ENCODE measurements at regions not wholly inside any gene's neighbourhood (a gene's known extent, or its start where the extent isn't known, plus 50 kb on each side); places are given as distances from the start of the nearest gene placed in this dataset.

DNA sequence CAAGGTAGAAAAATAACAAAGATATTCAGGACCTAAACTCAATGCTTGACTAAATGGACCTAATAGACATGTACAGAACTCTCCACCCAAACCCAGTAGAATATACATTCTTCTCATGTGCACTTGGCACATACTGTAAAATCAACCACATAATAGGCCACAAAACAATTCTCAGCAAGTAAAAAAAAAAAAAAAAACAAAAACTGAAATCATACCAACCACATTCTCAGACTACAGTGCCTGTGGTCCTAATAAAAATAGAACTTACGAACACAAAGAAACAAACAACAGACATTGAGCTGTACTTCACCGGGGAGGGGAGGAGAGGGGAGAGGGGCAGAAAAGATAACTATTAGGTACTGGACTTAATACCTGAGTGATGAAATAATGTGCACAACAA lies 114.1 kb upstream of the CD180 start:
- TF ChIP-seq CTCF (IDR thresholded peaks at IDR 0.05; ENCODE audit: unreplicated experiment): no peak
- Mint-ChIP-seq H3K27ac (ENCODE audit: unreplicated experiment) (no peak overlapping the region), H3K36me3 (ENCODE audit: insufficient read depth, unreplicated experiment) (no peaks in the 10 kb centered on the region), H3K4me3 (ENCODE audit: low read depth, unreplicated experiment) (no peak overlapping the region), H3K9me3 (ENCODE audit: low read depth, unreplicated experiment) (no peaks in the 10 kb centered on the region), H3K27me3 (ENCODE audit: unreplicated experiment) (no peaks in the 10 kb centered on the region), H3K4me1 (ENCODE audit: low read depth, unreplicated experiment) (peaks cover 19% of the 10 kb centered on the region)
- intact Hi-C loops (cut with micrococcal nuclease; ENCODE audit: unreplicated experiment): no loop called here
- CTCF ChIA-PET: interaction anchor here (0.7 kb wide), 1 partner anchor 41 kb away, joined by 4 read pairs; no protein-coding TSS in a partner anchor
- BruUV-seq (replicated peaks): no TSS peak
- DNase-seq: no peak

GRCh38 chr5:67310169-67310568 lies 113.6 kb upstream of the CD180 start:
- DNase-seq: no peak
- CTCF ChIA-PET: interaction anchor here (0.6 kb wide), 1 partner anchor 732 kb away, joined by 4 read pairs; no protein-coding TSS in a partner anchor
- H3K27me3 Mint-ChIP-seq (ENCODE audit: unreplicated experiment): no peaks in the 10 kb centered on the region

GRCh38 chr5:67308988-67309688 lies 112.5 kb upstream of the CD180 start:
- no peak for TF ChIP-seq CTCF (IDR thresholded peaks at IDR 0.05; ENCODE audit: unreplicated experiment)
- intact Hi-C loops (cut with micrococcal nuclease; ENCODE audit: unreplicated experiment): no loop called here
- no TSS peak for BruUV-seq (replicated peaks)
- H3K4me3 Mint-ChIP-seq (ENCODE audit: low read depth, unreplicated experiment): no peak overlapping the region
- no peak for DNase-seq
- H3K27ac Mint-ChIP-seq (ENCODE audit: unreplicated experiment): no peak overlapping the region
- no peaks in the 10 kb centered on the region for H3K27me3 Mint-ChIP-seq (ENCODE audit: unreplicated experiment)
- CTCF ChIA-PET: no interaction called here
- H3K4me1 Mint-ChIP-seq (ENCODE audit: low read depth, unreplicated experiment): peaks cover 18% of the 10 kb centered on the region
- H3K9me3 Mint-ChIP-seq (ENCODE audit: low read depth, unreplicated experiment): no peaks in the 10 kb centered on the region
- H3K36me3 Mint-ChIP-seq (ENCODE audit: insufficient read depth, unreplicated experiment): no peaks in the 10 kb centered on the region

More at GRCh38 chr5:67310169-67310568, 113.6 kb upstream of the CD180 start:
- no TSS peak for BruUV-seq (replicated peaks)
- H3K4me1 Mint-ChIP-seq (ENCODE audit: low read depth, unreplicated experiment): peaks cover 19% of the 10 kb centered on the region
- no peak for TF ChIP-seq CTCF (IDR thresholded peaks at IDR 0.05; ENCODE audit: unreplicated experiment)
- H3K9me3 Mint-ChIP-seq (ENCODE audit: low read depth, unreplicated experiment): no peaks in the 10 kb centered on the region
- H3K27ac Mint-ChIP-seq (ENCODE audit: unreplicated experiment): no peak overlapping the region
- H3K4me3 Mint-ChIP-seq (ENCODE audit: low read depth, unreplicated experiment): no peak overlapping the region
- no peaks in the 10 kb centered on the region for H3K36me3 Mint-ChIP-seq (ENCODE audit: insufficient read depth, unreplicated experiment)
- intact Hi-C loops (cut with micrococcal nuclease; ENCODE audit: unreplicated experiment): no loop called here

- no peak for DNase-seq
- peaks cover 18% of the 10 kb centered on the region for H3K4me1 Mint-ChIP-seq (ENCODE audit: low read depth, unreplicated experiment)
- intact Hi-C loops (cut with micrococcal nuclease; ENCODE audit: unreplicated experiment): no loop called here
- no peak overlapping the region for H3K27ac Mint-ChIP-seq (ENCODE audit: unreplicated experiment)
- no peaks in the 10 kb centered on the region for H3K27me3 Mint-ChIP-seq (ENCODE audit: unreplicated experiment)
- TF ChIP-seq CTCF (IDR thresholded peaks at IDR 0.05; ENCODE audit: unreplicated experiment): no peak
- CTCF ChIA-PET: no interaction called here
- no peaks in the 10 kb centered on the region for H3K9me3 Mint-ChIP-seq (ENCODE audit: low read depth, unreplicated experiment)
- BruUV-seq (replicated peaks): no TSS peak
- H3K36me3 Mint-ChIP-seq (ENCODE audit: insufficient read depth, unreplicated experiment): no peaks in the 10 kb centered on the region
- no peak overlapping the region for H3K4me3 Mint-ChIP-seq (ENCODE audit: low read depth, unreplicated experiment)
Observed at GRCh38 chr5:67306965-67307607, 110.5 kb upstream of the CD180 start.
